Neural progenitor cell (in vitro differentiated cells): ENCODE measurements at regions not wholly inside any gene's neighbourhood (a gene's known extent, or its start where the extent isn't known, plus 50 kb on each side); places are given as distances from the start of the nearest gene placed in this dataset.

Experiments
- EZH2 ChIP-seq: fragments of 200-600 bp; sonication (generic); IDR thresholded peaks from 2 replicates; pipeline ENCODE4 v1.6.1; 2017; ENCODE audit warnings: antibody characterized with exemption, mild to moderate bottlenecking, moderate library complexity
- EZH2phosphoT487 ChIP-seq: fragments of 200-600 bp; sonication (generic); IDR thresholded peaks from 2 replicates; pipeline ENCODE4 v1.6.1; 2017; ENCODE audit warnings: antibody characterized with exemption
- TF ChIP-seq, protein P1 (sequence below): fragments of 200-600 bp; sonication (generic); IDR thresholded peaks from 2 replicates; pipeline ENCODE4 v1.5.1; 2017; ENCODE audit warnings: antibody characterized with exemption, mild to moderate bottlenecking

DNA sequence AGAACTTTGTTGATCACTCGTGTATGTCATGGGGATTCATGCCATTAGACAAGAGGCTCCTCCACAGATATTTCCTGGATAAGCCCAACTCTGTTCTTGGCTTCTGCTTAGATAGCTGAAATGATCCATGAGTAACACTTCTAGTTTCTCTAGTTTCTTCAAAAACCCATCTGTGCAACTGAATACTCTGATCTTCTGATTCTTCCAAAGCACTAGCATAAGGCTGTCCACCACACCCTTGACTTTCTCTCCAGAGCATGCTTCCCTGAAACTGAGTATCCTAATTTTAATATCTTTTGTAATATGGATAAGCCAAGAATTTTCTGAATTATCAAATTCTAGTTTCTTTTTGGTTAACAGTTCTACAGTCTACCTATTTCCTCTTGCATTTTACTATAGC is 118.6 kb upstream of the TAPT1 start:
- TF ChIP-seq, protein P1, sequence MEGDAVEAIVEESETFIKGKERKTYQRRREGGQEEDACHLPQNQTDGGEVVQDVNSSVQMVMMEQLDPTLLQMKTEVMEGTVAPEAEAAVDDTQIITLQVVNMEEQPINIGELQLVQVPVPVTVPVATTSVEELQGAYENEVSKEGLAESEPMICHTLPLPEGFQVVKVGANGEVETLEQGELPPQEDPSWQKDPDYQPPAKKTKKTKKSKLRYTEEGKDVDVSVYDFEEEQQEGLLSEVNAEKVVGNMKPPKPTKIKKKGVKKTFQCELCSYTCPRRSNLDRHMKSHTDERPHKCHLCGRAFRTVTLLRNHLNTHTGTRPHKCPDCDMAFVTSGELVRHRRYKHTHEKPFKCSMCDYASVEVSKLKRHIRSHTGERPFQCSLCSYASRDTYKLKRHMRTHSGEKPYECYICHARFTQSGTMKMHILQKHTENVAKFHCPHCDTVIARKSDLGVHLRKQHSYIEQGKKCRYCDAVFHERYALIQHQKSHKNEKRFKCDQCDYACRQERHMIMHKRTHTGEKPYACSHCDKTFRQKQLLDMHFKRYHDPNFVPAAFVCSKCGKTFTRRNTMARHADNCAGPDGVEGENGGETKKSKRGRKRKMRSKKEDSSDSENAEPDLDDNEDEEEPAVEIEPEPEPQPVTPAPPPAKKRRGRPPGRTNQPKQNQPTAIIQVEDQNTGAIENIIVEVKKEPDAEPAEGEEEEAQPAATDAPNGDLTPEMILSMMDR, result no peak
- TF ChIP-seq EZH2 (no peak), EZH2phosphoT487 (no peak)
